GM12874 (cell line): ENCODE measurements at regions not wholly inside any gene's neighbourhood (a gene's known extent, or its start where the extent isn't known, plus 50 kb on each side); places are given as distances from the start of the nearest gene placed in this dataset.

Experiments
- TF ChIP-seq, protein P1 (sequence below): IDR thresholded peaks from 2 replicates; pipeline ENCODE4 v1.5.1; 2011; ENCODE audit warnings: low read depth, mild to moderate bottlenecking, control low read depth, low read length, moderate library complexity; ENCODE audit not compliant: insufficient read depth

DNA sequence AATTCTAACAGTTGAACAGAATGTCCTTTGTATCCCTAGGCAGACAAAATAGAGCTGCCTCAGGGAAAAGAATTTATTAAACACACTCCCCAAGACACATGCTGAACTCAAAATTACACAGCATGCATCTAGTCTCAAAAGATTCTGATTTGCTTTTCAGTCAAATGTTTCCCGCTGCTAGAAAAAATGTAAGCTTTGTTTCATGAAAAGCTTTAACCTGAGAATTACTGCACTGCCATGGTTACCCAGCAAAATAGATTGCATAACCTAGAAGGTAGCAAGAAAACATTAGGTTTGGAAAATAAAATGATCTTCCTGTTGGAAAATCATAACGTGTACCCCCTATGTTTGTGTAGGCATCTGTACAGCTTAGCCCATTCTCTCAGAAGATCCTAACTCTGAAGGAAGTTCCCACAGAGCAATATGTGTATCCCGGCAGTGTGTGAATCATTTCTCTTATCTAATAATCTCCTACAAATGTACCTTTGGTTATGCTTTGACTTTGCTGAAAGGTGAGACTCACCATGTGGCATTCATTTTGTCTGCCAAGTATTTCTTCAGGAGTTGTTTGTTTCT is 646.9 kb downstream of the STPG2 start:
- TF ChIP-seq, protein P1, sequence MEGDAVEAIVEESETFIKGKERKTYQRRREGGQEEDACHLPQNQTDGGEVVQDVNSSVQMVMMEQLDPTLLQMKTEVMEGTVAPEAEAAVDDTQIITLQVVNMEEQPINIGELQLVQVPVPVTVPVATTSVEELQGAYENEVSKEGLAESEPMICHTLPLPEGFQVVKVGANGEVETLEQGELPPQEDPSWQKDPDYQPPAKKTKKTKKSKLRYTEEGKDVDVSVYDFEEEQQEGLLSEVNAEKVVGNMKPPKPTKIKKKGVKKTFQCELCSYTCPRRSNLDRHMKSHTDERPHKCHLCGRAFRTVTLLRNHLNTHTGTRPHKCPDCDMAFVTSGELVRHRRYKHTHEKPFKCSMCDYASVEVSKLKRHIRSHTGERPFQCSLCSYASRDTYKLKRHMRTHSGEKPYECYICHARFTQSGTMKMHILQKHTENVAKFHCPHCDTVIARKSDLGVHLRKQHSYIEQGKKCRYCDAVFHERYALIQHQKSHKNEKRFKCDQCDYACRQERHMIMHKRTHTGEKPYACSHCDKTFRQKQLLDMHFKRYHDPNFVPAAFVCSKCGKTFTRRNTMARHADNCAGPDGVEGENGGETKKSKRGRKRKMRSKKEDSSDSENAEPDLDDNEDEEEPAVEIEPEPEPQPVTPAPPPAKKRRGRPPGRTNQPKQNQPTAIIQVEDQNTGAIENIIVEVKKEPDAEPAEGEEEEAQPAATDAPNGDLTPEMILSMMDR: no peak

DNA sequence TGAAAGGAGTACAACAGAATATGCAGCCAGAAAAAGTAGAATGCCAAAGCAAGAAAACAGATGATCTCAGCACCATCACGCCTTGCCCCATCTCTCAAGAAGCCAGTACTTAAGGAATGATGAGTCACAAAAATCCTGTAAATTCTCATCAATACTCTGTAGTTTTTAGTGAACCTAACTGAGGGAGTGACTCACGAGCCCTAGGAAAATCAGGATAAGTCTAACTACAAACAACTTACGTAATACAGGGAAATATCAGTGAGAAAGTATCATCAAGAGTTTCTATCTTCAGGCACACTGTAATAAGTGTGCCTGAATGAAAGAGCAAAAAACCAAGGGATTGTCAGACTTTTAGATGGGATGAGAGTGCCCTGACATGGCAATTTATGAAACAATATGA is 644.4 kb downstream of the STPG2 start:
- TF ChIP-seq, protein P1: no peak

DNA sequence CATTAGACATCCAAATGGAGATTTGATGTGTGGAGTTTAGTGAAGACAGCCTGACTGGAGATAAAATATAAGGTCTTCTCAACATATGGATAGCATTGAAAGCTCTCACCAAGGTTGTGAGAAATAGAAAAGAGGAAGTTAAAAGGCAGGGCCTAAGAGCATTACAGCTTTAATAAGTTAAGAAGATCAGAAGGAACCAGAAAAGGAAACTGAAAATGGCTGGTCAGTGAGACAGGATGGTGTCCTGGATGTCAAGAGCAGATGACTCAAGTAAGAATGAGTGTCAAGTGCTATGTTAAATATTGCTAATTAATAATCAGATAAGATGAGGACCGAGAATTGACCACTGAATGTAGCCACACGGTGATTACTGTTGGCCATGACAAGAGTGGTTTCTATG is 642.9 kb downstream of the STPG2 start:
- TF ChIP-seq, protein P1: no peak

DNA sequence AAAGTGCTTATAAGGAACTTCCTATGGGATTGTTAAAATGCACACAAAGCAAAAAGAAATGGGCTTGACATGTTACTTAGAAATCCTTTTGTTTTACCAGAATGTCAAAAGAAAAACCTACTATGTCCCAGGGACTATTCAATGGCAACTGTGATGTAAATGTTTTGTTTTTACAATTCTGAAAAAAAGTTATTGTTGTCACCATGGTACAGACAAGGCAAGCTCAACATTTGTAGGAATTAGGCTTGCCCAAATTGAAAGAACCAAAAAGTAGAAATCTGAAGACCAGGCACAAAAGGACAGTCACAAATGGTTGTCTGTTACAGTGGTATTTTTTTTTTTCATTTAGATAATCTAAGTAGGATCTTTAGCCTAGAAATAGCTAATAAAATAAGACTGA is 638.6 kb downstream of the STPG2 start:
- TF ChIP-seq, protein P1: no peak

DNA sequence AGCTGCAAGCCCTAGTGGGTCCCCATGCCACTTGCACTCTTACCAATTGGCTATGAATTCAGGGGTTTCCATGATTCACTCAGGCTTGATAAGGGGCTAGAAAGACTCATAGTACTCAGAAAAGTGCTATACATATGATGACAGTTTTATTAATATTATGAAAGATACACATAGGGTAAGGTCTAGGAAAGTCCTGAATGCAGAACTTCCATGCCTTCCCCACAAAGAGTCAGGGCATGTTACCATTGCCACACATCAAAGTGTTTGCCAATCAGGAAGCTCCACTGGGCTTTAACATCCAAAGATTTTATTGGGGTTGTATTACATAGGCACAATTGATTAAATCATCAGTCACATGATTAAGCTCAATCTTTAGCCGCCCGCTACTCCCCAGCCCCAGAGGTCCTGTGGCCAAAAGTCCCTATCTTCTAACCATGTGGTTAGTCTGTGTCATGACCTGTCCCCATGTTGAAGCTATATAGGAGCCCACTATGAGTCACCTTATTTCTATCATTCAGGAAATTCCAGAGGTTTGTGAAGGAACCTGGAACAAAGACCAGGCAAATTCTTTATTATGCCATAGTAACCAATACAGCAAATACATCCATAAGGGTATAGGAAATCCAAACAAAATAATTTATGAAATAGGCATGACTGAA is 635.6 kb downstream of the STPG2 start:
- TF ChIP-seq, protein P1: no peak
